NCI-H82 (cell line): ENCODE measurements at regions not wholly inside any gene's neighbourhood (a gene's known extent, or its start where the extent isn't known, plus 50 kb on each side); places are given as distances from the start of the nearest gene placed in this dataset.

ENCODE experiments used
- DNase-seq: peaks from one replicate; lab custom pipeline; 2025; lab: John Stamatoyannopoulos, UW

DNA sequence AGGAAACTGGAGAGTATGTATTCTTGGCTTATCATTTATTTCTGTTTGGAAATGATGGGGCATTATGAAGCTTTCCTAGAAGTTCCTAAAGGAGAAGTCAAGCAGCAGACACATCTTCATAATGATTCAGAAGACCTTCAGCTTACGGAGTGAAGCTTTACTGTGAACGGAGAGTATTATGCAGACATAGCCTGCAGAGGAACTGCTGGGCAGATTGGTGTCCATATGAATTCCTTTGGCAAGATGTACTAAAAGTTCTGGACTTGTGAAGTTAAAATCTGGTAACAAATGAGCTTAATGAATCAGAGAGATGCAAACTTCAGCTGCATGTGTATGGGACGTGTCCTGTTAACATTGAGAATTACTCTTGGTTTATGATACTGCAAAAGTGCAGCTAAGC, 60.1 kb downstream of the NABP1 start:
- DNase-seq: no peak

DNA sequence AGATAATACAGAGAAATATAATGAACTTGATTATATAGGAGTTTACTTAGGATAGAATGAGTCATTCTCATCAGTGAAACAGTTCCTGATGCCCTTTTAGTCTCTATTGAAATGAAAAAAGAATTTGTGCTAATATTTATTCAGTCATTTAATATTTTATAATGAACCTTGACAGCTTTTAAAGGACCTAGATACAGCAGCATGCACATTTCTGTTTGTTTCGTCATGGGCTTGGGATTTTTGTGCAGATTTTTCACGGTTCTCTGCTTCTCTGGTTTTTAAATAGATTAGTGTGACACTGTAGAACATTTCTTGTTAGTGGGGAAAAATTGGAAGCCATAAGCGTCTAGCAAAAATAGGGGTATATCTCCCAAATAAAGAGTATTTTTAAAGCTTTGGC, 60.7 kb downstream of the NABP1 start:
- no peak for DNase-seq

DNA sequence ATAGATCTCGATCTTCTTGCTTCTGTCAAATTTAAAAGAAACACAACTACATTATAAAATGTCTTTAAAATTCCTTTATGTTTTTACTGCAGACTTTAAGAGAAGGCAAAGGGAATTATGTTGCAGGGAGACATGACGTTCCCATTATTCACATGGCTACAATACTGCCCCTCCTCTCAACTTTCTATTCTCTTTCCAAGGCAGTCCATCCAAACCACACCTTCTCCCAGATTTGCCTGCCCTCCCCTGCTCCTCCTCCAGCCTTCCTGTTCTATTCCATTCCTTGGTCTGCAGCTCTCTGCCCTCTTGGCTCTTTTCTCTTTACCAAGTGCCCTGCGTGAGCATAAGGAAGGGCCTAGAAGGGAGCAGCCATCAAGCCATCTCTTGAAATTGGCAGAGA, 61.3 kb downstream of the NABP1 start:
- DNase-seq: no peak

DNA sequence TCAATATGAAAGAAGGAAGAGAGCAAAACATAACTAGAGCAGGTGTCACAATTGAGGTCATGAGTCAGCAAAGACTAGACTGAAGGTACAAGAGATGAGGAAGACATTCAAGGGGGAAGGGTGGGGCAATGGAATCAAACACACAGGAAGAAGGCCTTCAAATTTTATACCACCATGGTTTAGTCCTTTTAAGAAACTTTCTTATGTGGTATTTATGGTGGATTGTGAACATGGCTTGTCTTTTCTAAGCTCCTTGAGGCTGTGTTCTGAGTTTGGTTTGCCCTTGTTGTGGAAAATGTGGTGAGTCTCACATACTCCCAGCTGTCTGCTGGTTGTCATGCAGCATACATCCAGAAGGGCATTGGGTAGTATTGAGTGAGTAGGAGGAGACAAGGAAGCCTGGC, 62.1 kb downstream of the NABP1 start:
- DNase-seq: no peak

DNA sequence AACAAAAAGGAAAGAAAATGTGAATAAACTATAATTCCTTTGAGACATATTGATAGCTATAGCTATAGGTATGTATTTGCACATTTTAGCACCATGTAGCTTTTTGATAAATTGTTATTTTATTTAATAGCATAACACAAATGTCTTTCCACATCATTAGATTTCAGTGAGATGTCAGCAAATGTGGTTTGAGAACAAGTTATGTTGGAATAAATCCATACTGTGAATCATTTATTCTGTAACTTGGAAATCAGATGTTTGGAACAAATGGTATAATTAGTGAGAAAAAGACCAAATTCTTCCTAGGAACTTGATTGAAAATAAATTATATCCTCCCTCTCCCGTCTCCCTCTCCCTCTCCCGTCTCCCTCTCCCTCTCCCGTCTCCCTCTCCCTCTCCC, 62.8 kb downstream of the NABP1 start:
- DNase-seq: no peak

GRCh38 chr2:191746346-191747169, 68.6 kb downstream of the NABP1 start:
- no peak for DNase-seq

DNA sequence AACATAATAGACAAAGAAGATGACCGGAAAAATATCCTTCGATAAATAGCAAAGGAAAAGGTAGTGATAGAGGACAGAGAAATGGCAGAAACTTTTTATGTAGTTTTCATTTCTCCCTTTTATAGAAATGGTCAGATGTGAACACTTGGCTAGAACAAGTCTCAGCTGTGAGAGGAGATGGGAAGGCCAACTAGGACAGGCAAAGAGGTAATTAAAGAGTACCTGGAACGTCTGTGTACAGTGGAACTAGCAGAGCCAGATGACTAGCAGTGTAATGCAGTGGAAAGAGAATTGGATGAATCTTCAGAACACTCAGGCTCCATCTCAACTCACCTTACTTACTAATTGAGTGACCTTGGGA, 69.2 kb downstream of the NABP1 start:
- no peak for DNase-seq

- DNase-seq: no peak
These were observed 70.1 kb downstream of the NABP1 start for GRCh38 chr2:191748059-191748461.

DNA sequence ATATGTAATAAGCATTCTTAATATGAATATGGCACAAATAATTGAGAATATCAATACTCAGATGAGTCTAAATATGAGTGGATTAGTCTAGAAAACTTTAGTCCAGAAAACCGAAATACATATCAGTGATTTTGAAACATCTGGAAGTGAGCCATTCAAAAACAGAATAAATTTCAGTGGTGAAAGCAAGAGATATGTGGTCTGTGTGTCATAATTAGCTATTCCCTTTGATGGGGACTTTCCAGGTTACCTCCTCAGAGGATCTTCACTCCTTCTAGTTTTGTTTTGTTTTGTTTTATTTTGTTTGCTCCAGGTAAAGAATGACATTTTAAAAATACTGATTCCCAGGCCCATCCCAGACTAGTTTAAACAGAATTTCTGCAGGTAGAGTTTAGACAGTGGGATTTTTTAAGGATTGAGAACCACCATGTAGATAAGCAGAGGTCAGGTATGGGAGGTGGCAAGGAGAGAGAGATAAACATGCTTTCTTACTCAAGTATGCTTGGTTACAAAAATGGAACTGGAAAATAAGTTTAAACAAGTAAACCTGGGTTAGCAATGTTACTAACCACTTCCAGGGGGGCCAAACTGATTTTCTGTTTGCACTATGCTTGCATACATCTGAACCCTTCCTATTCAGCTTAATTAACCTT, 70.7 kb downstream of the NABP1 start:
- DNase-seq: no peak

DNA sequence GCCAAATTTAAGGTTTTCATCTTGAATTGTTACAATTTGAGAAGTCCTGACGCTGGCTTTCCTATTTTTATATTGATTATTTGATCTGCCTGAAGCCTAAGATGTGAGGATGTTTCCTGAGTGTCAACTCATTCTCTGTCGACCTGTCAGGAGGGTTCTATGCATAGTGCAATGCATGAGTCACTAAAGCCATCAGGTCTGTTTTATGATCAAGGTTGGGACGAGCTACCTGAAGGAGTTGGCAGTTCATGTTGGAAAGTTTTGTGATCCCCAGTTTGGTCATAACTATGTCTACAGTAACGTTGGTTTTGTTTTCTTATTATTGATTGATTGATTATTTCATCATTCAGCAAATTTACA, 71.2 kb downstream of the NABP1 start:
- no peak for DNase-seq

DNA sequence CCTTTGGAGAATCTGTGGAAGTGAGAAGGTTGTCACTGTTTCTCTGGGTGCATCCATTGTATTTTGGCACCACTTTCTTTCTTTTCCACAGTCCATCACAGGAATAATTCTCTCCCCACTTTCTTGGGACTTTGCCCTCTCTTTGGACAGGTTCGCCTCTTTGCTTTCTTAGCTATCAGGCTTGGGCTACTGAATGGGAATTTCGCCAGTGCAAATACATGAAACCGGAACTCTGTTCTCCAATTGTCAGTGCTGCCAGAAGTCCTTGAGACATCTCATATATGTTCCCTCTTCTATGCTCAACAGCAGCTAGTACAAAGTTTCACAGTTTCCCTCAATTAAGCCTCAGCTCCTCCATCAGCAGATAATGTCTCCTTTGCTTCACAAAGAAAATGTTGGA, 76.2 kb downstream of the NABP1 start:
- no peak for DNase-seq

DNA sequence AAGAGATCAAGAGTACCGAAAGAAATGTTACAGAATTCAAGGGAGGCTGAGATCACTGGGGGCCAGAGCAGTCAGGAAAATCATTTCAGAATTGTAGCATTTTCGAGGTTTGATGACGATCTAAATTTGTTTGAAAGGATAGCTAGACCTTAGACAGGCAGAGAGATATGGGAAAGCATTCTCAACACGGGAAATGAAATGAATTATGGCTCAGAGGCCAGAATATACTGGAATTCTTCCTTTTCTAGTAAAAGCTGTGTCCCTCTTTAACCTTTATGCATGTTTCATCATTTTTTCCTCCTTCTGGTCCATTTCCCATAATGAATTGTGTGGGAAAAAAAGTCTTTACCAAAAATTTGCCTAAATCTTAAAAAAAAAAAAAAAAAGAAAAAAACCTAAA, 78.8 kb downstream of the NABP1 start:
- DNase-seq: no peak

DNA sequence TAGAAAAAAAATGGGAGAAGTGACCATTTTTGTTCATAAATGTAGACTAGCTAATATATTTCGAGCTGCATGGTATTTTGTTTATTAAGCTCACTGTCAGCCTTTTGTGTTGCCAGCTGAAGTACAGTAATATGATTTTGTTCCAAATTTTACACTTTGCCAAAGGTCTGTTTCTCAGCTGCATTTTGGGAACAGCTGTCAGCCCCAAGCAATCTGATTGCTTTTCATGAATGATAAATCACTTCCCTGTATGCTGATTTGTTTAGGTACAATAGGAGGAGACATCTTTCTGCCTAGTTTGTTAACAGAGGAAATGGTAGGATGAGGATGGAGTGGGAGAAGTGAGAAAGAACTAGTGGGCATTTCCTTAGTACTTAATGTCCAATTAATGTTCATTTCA, 79.3 kb downstream of the NABP1 start:
- DNase-seq: no peak

- DNase-seq: peak; percentile 72
These were observed 80.9 kb downstream of the NABP1 start for GRCh38 chr2:191758518-191759507.

- DNase-seq: no peak
These were observed 81.7 kb downstream of the NABP1 start for GRCh38 chr2:191759680-191760079.

GRCh38 chr2:191760655-191761262, 82.8 kb downstream of the NABP1 start:
- DNase-seq: no peak

DNA sequence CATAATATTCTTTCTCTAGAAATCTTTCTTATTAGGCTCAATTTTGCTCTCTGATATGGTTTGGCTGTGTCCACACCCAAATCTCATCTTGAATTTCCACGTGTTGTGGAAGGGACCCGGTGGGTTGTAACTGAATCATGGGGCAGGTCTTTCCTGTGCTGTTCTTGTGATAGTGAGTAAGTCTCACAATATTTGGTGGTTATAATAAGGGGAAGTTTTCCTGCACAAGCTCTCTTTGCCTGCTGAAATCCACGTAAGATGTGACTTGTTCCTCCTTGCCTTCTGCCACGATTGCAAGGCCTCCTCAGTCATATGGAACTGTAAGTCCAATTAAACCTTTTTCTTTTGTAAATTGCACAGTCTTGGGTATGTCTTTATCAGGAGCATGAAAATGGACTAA, 73.8 kb downstream of the CAVIN2 start:
- DNase-seq: no peak

DNA sequence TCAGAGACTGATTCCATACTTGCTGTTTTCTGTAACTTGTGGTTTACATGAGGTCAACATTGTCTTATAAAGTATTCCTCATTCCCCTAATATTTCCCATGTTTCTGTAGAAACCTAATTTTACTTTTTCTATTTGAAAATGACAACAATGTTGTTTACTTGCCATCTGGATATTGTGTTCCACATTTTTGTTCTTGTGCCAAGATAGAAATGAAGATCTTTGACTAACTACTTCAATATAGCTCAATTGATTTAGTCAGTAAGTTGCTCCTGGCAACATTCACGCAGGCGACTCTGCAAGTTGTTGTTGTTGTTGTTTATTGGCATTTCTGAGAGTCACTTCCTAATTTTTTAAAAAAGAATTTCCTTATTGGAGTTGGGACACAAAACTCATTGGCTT, 69.5 kb downstream of the CAVIN2 start:
- DNase-seq: no peak

- DNase-seq: no peak
These were observed 68.8 kb downstream of the CAVIN2 start for GRCh38 chr2:191778041-191778440.

DNA sequence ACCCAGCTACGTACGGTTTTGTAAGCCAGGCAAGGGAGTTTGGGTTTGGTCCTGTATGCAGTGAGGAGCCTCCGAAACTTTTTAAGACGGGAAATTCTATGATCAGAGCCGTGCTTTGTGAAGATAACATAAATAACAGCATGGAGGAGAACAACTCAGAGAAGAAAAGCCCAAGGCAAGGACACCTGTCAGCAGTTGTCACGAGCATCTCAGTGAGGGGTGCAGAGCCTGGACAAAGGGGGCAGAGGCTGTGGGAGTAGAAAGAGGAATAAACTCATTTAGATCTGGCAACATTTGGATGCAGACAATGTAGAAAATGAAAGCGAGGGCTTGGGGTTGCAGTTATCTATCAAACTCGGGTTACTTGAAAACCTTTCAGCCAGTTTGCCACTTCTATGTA, 64.5 kb downstream of the CAVIN2 start:
- DNase-seq: no peak

DNA sequence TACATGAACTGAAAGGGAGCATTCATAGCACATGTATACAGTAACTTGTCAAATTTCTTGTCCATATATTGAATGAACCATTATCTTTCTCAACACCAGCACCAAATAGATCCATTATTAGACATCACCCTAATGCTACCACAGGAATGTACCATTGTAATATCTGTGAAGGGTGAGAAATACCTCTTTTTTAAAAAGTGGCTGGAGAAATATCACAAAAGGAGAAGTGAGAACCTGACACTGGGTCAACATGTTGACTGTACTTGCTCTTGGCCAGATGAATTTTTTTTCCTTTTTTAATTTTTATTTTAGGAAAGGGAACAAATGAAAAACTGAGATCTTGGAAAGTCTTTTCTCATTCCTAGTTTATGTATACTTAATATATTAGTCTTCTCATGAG, 63.5 kb downstream of the CAVIN2 start:
- no peak for DNase-seq
